PFSK-1 (cell line): ENCODE measurements at regions not wholly inside any gene's neighbourhood (a gene's known extent, or its start where the extent isn't known, plus 50 kb on each side); places are given as distances from the start of the nearest gene placed in this dataset.

Experiments used
- POLR2AphosphoS5 ChIP-seq: IDR thresholded peaks from 2 replicates; pipeline ENCODE4 v1.6.1; 2012; ENCODE audit warnings: low read depth, mild to moderate bottlenecking, control low read depth, low read length, moderate library complexity
- TAF1 ChIP-seq: IDR thresholded peaks from 2 replicates; pipeline ENCODE4 v1.6.1; 2012; ENCODE audit warnings: low read length, control low read depth, borderline replicate concordance; ENCODE audit not compliant: insufficient read depth

DNA sequence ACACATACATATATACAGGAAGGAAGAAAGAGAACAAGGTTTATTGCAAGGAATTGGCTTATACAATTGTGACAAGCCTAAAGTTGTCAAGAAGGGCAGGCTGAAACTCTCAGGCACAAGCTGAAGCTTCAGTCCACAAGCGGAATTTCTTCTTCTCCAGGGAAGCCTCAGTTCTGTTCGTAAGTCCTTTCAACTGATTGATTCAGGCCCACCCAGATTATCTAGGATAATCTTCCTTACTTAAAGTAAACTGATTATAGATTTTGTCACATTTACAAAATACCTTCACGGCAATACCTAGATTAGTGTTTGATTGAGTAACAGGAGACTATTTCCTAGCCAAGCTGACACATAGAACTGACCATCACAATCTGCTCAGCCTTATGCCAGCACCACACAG is 81.5 kb upstream of the TMEM260 start:
- no peak for TF ChIP-seq POLR2AphosphoS5
- no peak for TF ChIP-seq TAF1
